GM18909 (cell line): ENCODE measurements at regions not wholly inside any gene's neighbourhood (a gene's known extent, or its start where the extent isn't known, plus 50 kb on each side); places are given as distances from the start of the nearest gene placed in this dataset.

Source experiments
- ATAC-seq: cut with Tn5 transposase; IDR thresholded peaks from one replicate; pipeline ENCODE4 v1.9.1; 2021; ENCODE audit warnings: mild to moderate bottlenecking; ENCODE audit not compliant: unreplicated experiment, poor library complexity

DNA sequence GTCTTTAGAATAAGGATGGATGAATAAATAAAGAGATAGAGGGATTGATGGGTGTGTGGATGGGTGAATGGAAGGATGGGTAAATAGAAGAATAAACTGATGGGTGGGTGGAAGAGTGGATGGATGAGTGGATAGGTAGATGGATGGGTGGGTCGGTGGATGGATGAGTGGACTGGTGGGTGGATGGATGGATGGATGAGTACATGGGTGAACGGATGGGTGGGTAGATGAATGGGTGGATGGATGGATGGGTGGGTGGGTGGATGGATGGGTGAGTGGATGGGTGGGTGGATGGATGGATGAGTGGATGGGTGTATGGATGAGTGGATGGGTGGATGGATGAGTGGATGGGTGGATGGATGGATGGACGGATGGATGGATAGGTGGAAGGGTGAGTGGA, 65.7 kb upstream of the FOXC1 start:
- ATAC-seq = no peak

DNA sequence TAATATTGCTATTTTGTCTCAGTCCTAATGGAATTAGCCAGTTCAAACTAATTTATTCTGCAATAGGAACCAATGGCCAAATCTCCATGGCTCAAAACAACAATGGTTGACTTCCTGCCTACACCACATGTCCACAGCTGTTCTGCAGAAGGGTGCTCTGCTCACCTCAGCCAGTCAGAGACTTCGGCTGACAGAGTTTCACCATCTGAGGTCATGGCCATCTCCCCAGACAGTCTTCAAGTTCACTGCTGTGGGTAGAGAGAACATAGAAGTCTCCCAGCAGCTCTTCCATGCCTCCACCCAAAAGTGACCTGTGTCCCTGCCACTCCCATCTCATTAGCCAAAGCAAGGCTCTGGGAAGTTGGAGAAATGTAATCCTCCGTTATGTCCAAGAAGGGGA, 65.1 kb upstream of the FOXC1 start:
- no peak for ATAC-seq

DNA sequence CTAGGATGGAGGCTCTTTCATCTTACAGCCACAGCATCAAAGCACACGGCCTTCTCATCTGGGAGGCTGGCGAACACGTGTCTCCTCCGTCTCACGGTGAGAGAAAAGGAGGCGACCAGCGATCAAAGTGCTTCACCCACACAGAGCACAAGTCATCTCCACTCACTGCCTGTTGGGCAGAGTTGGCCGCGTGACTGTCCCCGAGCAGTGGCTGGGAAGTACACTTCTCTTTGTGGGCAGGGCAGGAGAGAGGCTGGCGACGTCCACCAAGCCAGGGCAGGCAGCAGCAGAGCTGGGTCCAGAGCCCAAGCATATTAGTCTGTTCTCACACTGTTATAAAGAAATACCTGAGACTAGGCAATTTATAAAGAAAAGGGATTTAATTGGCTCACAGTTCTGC, 64.1 kb upstream of the FOXC1 start:
- ATAC-seq = no peak

GRCh38 chr6:1547785-1548184, 61.9 kb upstream of the FOXC1 start:
- ATAC-seq = no peak

DNA sequence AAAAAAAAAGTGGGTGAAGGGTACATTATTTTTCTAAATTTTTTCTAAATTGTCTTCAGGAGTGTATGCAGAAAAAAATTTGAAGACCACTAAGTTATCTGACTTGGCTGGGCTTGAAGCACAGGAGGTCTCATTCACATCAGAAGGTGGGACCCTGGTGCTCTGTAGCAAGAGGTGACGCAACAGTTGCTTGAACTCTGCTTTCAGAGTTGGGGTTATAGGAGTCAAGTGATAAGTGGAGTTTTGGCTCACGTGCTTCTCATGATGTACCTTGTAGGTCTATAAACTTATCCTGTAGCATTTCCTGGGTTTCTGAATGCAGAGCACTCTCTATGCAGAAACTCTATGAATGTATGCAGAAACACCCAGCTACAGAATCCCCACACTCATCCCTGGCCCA, 58.5 kb upstream of the FOXC1 start:
- ATAC-seq = no peak

GRCh38 chr6:1552296-1552761, 57.4 kb upstream of the FOXC1 start:
- no peak for ATAC-seq

- ATAC-seq = no peak
Observed at GRCh38 chr6:1553562-1554083, 56.1 kb upstream of the FOXC1 start.

DNA sequence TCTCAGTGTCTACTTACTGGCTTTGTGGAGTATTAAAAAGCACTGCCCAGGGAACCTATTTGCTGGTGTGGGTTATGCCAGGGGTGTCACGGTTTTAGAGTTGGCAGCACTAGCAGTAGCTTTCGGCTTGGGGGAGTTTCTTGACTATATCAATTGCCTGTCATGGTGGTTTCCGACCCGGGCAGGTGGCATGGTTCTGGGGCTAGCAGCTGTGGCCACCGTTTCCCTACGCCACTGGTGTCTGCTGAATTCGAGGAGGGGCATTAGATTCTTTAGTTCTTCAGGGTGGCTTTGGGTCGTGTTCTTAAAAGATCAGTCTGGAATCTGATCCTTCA, 55.6 kb upstream of the FOXC1 start:
- ATAC-seq = no peak

DNA sequence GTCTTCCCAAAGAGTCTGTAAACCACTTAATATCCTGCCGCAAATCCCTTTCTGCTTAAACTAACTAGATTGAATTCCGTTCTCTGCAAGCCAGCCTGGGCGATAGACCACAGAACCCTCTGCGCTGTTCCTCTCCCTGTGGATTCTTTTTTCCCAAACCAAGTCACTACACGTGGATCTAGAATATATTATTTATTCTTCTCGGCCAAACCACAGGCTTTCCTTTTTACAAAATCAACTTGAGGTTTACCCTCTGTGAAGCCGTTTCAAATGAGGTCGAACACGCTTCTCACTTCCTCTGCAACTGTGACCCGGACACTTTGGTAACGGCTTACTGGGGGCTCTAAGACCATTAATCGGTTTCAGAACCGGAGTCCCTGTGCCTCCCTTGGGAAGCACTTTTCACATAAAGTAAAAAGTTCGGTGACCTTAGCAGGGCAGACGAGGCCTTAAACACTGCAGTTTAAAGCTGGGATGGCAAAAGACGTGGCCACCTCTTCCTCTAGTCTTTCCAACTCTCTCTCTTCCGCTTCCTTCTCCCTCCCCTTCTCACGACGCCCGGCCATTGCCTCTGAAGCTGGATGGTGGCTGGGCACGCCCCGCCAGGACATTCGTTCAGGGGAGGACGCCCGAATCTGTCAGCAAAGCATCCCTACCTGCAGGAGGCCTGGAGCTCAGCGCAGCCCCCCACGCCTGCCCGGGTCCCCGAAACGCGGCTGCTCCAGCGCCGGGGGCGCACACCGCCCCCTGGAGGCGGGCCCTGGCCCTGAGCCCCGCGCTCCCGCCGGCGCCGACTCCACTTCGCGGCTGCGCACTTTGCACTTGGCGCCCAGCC, 55.0 kb upstream of the FOXC1 start:
- ATAC-seq = no peak

DNA sequence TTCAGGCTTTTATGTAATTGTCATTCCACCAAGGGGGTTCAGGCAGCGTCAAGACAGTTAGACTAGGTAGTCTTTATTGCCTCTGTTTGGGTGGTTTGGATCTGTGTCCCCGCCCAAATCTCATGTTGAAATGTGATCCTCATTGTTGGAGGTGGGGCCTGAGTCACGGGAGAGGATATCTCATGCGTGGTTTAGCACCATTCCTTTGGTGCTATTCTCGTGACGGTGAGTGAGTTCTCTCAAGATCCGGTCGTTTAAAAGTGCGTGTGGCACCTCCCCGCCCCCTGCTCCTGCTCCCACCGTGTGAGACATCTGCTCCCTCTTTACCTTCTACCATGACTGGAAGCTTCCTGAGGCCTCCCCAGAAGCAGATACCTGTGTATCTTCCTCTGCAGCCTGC, 51.3 kb upstream of the FOXC1 start:
- no peak for ATAC-seq
